Peyer's patch (tissue), 4 donors: ENCODE measurements at regions not wholly inside any gene's neighbourhood (a gene's known extent, or its start where the extent isn't known, plus 50 kb on each side); places are given as distances from the start of the nearest gene placed in this dataset.

Source experiments
- POLR2A ChIP-seq, 2 donors: fragments of 450-650 bp; IDR thresholded peaks; one replicate each; pipeline ENCODE4 v1.5.1; 2017; ENCODE audit warnings: antibody characterized with exemption in 2 of 2, mild to moderate bottlenecking in 2 of 2, moderate library complexity in 2 of 2
- TF ChIP-seq, protein P1 (sequence below), 6 experiments: fragments of 450-650 bp in 4 of 6; fragments of 200-600 bp in 2 of 6; sonication (generic) in 1 of 6; IDR thresholded peaks; one replicate each; pipeline ENCODE4 v1.5.1; 2017 to 2019; ENCODE audit warnings: antibody characterized with exemption in 6 of 6, mild to moderate bottlenecking in 3 of 6, moderate library complexity in 1 of 6

DNA sequence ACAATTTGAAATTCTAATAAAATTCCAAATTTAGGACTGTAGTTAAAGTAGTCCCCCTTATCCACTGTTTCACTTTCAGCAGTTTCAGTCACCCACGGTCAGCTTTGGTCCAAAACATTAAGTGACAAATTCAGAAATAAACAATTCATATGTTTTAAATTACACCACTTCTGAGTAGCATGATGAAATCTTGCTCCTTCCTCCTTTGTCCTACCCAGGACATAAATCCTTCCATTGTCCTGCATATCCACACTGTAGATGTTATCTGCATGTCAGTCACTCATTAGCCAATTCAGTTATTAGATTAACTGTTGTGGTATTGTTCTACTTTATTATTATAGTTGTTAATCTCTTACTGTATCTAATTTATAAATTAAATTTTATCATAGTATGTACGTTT, 376.5 kb downstream of the SH3GL2 start:
- TF ChIP-seq, protein P1, sequence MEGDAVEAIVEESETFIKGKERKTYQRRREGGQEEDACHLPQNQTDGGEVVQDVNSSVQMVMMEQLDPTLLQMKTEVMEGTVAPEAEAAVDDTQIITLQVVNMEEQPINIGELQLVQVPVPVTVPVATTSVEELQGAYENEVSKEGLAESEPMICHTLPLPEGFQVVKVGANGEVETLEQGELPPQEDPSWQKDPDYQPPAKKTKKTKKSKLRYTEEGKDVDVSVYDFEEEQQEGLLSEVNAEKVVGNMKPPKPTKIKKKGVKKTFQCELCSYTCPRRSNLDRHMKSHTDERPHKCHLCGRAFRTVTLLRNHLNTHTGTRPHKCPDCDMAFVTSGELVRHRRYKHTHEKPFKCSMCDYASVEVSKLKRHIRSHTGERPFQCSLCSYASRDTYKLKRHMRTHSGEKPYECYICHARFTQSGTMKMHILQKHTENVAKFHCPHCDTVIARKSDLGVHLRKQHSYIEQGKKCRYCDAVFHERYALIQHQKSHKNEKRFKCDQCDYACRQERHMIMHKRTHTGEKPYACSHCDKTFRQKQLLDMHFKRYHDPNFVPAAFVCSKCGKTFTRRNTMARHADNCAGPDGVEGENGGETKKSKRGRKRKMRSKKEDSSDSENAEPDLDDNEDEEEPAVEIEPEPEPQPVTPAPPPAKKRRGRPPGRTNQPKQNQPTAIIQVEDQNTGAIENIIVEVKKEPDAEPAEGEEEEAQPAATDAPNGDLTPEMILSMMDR (IDR thresholded peaks at IDR 0.05) = no peak
- TF ChIP-seq POLR2A (IDR thresholded peaks at IDR 0.05) = no peak
